ENCODE measurements at regions not wholly inside any gene's neighbourhood (a gene's known extent, or its start where the extent isn't known, plus 50 kb on each side); places are given as distances from the start of the nearest gene placed in this dataset.

- no peak for TF ChIP-seq RARB (CRISPR knock-in tag; IDR thresholded peaks at IDR 0.05)
- no peak for TF ChIP-seq ZFP3 (CRISPR knock-in tag; IDR thresholded peaks at IDR 0.05)
- TF ChIP-seq ISL1 (CRISPR knock-in tag; IDR thresholded peaks at IDR 0.05), result no peak
- TF ChIP-seq PATZ1 (CRISPR knock-in tag; IDR thresholded peaks at IDR 0.05; ENCODE audit: borderline replicate concordance), result no peak
- no peak for TF ChIP-seq BACH2 (CRISPR knock-in tag; IDR thresholded peaks at IDR 0.05; ENCODE audit: borderline replicate concordance)
- no peak for TF ChIP-seq ZNF8 (CRISPR knock-in tag; IDR thresholded peaks at IDR 0.05)
- TF ChIP-seq CSRNP3 (CRISPR knock-in tag; IDR thresholded peaks at IDR 0.05), result no peak
- no peak for TF ChIP-seq CREB5 (CRISPR knock-in tag; IDR thresholded peaks at IDR 0.05; ENCODE audit: low read depth)
- no peak for TF ChIP-seq ZNF565 (CRISPR knock-in tag; conservative IDR thresholded peaks at IDR 0.05; ENCODE audit: low read depth)
- no peak for TF ChIP-seq ARNTL (CRISPR knock-in tag; IDR thresholded peaks at IDR 0.05; ENCODE audit: borderline replicate concordance, low read depth)
- TF ChIP-seq ZNF70 (CRISPR knock-in tag; IDR thresholded peaks at IDR 0.05), result no peak
Measured at GRCh38 chr3:177283983-177284382, 86.7 kb upstream of the TBL1XR1 start.

Measured in SK-N-SH treated with all-trans-retinoic acid at 6 μM for 48 hours (cell line).